22Rv1 (cell line): ENCODE measurements at regions not wholly inside any gene's neighbourhood (a gene's known extent, or its start where the extent isn't known, plus 50 kb on each side); places are given as distances from the start of the nearest gene placed in this dataset.

Experiments
- H3K27ac ChIP-seq: fragments of 450-650 bp; 2 replicates; pipeline ENCODE4 v1.5.1; 2017
- ZFX ChIP-seq: fragments of 450-650 bp; IDR thresholded peaks from 2 replicates; pipeline ENCODE4 v1.6.1; 2017; ENCODE audit warnings: antibody characterized with exemption, borderline replicate concordance
- TF ChIP-seq, protein P1 (sequence below): fragments of 450-650 bp; IDR thresholded peaks from 2 replicates; pipeline ENCODE4 v1.5.1; 2017; ENCODE audit warnings: mild to moderate bottlenecking

DNA sequence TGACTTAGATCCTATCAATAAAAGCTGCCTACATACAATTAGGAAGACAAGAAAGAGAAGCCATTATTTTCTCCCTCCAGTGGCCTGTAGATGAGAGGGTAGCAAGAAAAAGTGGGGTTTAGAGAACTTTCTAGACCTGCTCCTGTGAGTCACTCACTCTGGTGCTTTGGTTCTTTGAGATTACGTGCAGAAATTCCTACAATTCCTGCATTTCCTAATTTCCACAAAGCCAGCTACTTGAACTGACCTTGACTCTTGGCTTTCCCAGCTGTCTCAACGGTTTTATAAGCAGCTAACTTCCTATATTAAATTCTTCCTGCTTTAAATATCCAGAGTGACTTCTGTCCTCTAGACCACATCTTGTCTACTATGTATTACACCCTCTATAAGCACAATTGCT is 899.5 kb upstream of the KLHL29 start:
- no peak overlapping the region for H3K27ac ChIP-seq
- TF ChIP-seq ZFX = no peak
- TF ChIP-seq, protein P1, sequence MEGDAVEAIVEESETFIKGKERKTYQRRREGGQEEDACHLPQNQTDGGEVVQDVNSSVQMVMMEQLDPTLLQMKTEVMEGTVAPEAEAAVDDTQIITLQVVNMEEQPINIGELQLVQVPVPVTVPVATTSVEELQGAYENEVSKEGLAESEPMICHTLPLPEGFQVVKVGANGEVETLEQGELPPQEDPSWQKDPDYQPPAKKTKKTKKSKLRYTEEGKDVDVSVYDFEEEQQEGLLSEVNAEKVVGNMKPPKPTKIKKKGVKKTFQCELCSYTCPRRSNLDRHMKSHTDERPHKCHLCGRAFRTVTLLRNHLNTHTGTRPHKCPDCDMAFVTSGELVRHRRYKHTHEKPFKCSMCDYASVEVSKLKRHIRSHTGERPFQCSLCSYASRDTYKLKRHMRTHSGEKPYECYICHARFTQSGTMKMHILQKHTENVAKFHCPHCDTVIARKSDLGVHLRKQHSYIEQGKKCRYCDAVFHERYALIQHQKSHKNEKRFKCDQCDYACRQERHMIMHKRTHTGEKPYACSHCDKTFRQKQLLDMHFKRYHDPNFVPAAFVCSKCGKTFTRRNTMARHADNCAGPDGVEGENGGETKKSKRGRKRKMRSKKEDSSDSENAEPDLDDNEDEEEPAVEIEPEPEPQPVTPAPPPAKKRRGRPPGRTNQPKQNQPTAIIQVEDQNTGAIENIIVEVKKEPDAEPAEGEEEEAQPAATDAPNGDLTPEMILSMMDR = no peak

DNA sequence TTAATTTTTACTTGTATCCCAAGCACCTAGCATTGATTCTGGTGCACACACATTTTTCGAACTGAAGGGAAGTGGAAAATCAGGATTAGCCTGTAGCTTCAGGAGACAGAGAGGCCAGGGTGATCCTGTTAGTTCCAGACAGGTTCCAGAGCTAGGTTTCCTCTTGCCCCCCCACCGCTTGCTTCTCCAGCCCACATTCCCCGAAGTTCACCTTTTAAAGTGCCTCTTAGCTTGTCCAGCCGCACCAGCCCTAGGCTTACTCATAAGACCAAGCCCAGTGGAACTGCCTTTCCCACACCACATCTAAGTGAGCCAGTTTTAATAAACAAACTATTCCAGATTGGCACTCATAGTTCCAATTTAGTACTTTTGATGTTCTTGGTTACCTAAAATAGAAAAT is 898.6 kb upstream of the KLHL29 start:
- no peak overlapping the region for H3K27ac ChIP-seq
- TF ChIP-seq ZFX = no peak
- TF ChIP-seq, protein P1 = no peak

DNA sequence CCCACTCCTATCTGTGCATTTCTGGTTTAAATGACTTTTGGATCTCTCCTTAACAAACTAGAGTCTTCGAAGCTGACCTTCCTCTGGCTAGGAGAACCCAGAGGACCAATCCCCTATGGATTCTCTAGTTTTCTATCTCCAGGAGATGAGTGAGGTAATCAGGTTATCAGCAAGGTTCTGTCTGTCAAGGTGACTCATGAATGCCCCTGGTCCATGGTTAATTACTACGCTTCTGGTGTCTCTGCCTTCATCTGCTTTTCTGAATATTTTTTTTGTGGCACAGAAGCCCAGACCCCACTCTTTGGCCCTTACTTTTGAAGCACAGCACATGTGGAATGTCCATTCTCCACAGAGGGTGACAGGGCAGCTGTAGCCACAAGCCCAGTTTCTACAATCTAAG is 897.9 kb upstream of the KLHL29 start:
- no peak overlapping the region for H3K27ac ChIP-seq
- TF ChIP-seq ZFX = no peak
- TF ChIP-seq, protein P1 = no peak

DNA sequence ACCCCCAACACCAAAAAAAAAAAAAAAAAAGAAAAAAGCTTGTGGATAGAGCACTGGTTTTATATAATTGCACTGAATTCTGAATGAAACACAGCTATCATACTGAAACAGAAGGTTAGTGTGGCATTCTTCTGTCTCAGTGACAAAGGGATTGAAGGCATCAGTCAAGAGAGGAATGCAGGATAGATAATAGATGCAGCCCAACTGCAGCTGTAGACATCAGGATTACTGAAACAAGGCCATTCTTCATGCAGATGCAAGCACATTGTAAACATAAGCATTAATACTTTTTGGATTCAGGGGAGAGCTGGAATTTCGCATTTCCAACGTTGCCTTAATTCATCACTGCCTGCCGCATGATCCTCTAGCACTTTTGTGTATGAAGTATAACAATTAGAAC is 897.4 kb upstream of the KLHL29 start:
- no peak for TF ChIP-seq ZFX
- TF ChIP-seq, protein P1 = no peak
- H3K27ac ChIP-seq = no peak overlapping the region

DNA sequence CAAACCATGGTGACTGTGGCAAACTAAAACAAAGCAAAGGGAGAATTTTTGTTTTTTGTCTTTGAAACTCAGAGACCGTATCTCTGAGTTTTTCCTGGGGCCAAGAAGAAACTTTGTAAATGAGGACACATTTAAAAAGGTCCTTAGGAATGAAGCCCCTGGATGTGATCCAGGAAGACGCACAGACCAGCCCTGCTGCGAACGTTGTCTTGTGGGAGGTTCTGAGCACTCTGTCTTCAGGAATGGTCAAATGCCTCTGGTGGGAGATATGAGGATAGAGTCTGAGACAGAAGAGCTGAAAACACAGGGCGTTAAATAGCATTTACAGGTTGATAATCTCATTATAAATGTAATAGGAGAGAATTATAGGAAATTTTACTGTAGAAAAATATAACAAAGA is 893.5 kb upstream of the KLHL29 start:
- no peak overlapping the region for H3K27ac ChIP-seq
- no peak for TF ChIP-seq ZFX
- TF ChIP-seq, protein P1 = no peak

DNA sequence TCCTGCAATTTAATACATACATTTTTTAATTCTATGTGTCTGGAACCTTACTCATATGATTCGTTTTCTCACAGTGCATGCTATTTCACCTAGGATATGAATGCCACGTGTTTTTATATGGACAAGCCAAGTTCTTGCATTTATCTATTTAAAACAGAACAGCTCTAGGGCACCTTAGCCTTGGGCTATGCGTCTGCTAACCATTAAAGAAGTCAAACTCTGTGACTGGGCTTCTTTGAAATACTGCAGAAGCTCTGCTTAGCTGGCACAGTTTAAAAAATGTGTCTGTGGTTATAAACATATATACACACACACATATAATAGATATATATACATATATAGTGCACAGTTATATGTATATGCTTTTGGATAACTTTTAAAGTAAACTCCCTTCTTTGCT is 890.8 kb upstream of the KLHL29 start:
- H3K27ac ChIP-seq = no peak overlapping the region
- TF ChIP-seq, protein P1 = no peak
- no peak for TF ChIP-seq ZFX

DNA sequence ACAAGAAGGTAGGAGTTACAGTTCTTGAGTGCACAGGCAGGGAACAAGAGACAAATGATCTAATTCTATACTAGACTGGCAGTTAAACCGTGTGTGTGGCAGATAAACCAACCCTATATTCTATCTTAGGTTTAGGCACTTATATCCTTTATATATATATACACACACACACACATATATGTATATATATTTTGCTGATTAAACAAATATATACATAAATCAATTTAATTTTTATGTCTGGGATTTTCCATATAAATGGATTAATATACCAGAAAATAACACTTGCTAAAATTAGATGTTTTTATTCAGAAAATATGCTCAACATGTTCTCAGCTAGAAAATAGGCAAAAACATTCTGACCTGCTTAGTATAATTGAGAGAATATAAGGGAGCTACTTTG is 887.9 kb upstream of the KLHL29 start:
- H3K27ac ChIP-seq = no peak overlapping the region
- TF ChIP-seq ZFX = no peak
- TF ChIP-seq, protein P1 = no peak
